H1 (cell line): ENCODE measurements at regions not wholly inside any gene's neighbourhood (a gene's known extent, or its start where the extent isn't known, plus 50 kb on each side); places are given as distances from the start of the nearest gene placed in this dataset.

Experiments used
- CTCF ChIA-PET: fragments of 300-600 bp; sonication (Branson Sonifier 250); formaldehyde crosslinking; loops from one replicate; lab custom pipeline; 2021; ENCODE audit not compliant: partially characterized antibody; lab: Charles Lee
- POLR2A ChIA-PET: fragments of 300-600 bp; sonication (Branson Sonifier 250); formaldehyde crosslinking; loops from one replicate; lab custom pipeline; 2021; ENCODE audit warnings: inconsistent platforms; ENCODE audit not compliant: partially characterized antibody; lab: Charles Lee
- DNase-seq, 2 experiments: peaks; one replicate each; pipeline versions ENCODE4 v3.0.0 to v3.0.0-alpha.2; 2010 to 2022; ENCODE audit warnings: low spot score in 2 of 2, low read depth in 1 of 2, mixed read lengths in 1 of 2
- FAIRE-seq: peaks from 2 replicates; lab custom pipeline; 2011; peaks lifted over from hg19 to GRCh38; lab: Jason Lieb, UNC
- H2AFZ ChIP-seq: 2 replicates; pipeline ENCODE4 v1.8.1; 2012; ENCODE audit warnings: low read length, inconsistent platforms
- H2AK5ac ChIP-seq: 2 replicates; pipeline ENCODE4 v1.6.1; 2013; ENCODE audit warnings: low read depth, low read length
- H2BK120ac ChIP-seq: replicated peaks from 2 replicates; pipeline ENCODE3; 2013; ENCODE audit warnings: low read depth, low read length, inconsistent platforms
- H2BK12ac ChIP-seq: 2 replicates; pipeline ENCODE4 v1.6.1; 2013; ENCODE audit warnings: low read depth, low read length
- H2BK15ac ChIP-seq: 2 replicates; pipeline ENCODE4 v1.6.1; 2013; ENCODE audit warnings: low read length
- H2BK20ac ChIP-seq: 2 replicates; pipeline ENCODE4 v1.6.1; 2013; ENCODE audit warnings: low read length
- H2BK5ac ChIP-seq: 2 replicates; pipeline ENCODE4 v1.6.1; 2013; ENCODE audit warnings: low read depth, low read length
- H3K14ac ChIP-seq: 2 replicates; pipeline ENCODE4 v1.6.1; 2013; ENCODE audit warnings: inconsistent platforms; ENCODE audit not compliant: insufficient read length
- H3K18ac ChIP-seq: 2 replicates; pipeline ENCODE4 v1.6.1; 2013; ENCODE audit warnings: low read length; ENCODE audit errors: extremely low read depth
- H3K23ac ChIP-seq: 2 replicates; pipeline ENCODE4 v1.6.1; 2013; ENCODE audit warnings: inconsistent platforms; ENCODE audit not compliant: insufficient read length
- H3K23me2 ChIP-seq: 2 replicates; pipeline ENCODE4 v1.6.1; 2013; ENCODE audit warnings: low read depth, low read length
- H3K27ac ChIP-seq: 2 replicates; pipeline ENCODE4 v1.6.1; 2011; ENCODE audit warnings: low read depth, low read length, inconsistent platforms
- H3K27me3 ChIP-seq, 4 experiments: replicated peaks in 1 of 4; 1 replicate in 1 of 4; 2 replicates in 3 of 4; pipeline versions ENCODE4 v1.6.1 to v1.8.1; 2011 to 2013; ENCODE audit warnings: low read length in 3 of 4, mild to moderate bottlenecking in 3 of 4, inconsistent platforms in 2 of 4, mixed read lengths in 2 of 4, moderate library complexity in 1 of 4; ENCODE audit not compliant: control insufficient read depth in 3 of 4, insufficient read depth in 3 of 4; ENCODE audit errors: extremely low read depth in 1 of 4
- H3K36me3 ChIP-seq, 4 experiments: 2 replicates each; pipeline versions ENCODE4 v1.6.1 to v1.8.1; 2011 to 2013; ENCODE audit warnings: mild to moderate bottlenecking in 4 of 4, low read length in 3 of 4, moderate library complexity in 2 of 4, control low read depth in 1 of 4, inconsistent platforms in 1 of 4; ENCODE audit not compliant: insufficient read depth in 4 of 4, control insufficient read depth in 2 of 4
- H3K4ac ChIP-seq: replicated peaks from 2 replicates; pipeline ENCODE3; 2013; ENCODE audit warnings: low read length, low read depth, mixed read lengths, inconsistent platforms; ENCODE audit not compliant: insufficient read length
- H3K4me1 ChIP-seq, 4 experiments: replicated peaks in 1 of 4; 1 replicate in 1 of 4; 2 replicates in 3 of 4; pipeline versions ENCODE4 v1.6.1 to v1.8.1; 2011 to 2013; ENCODE audit warnings: low read length in 3 of 4, inconsistent platforms in 2 of 4, mixed read lengths in 1 of 4; ENCODE audit not compliant: insufficient read depth in 4 of 4, control insufficient read depth in 3 of 4
- H3K4me2 ChIP-seq, 2 experiments: 2 replicates each; pipeline versions ENCODE4 v1.6.1 to v1.8.1; 2011 to 2013; ENCODE audit warnings: low read depth in 2 of 2, low read length in 2 of 2, control low read depth in 1 of 2, inconsistent platforms in 1 of 2, mild to moderate bottlenecking in 1 of 2; ENCODE audit not compliant: insufficient read depth in 1 of 2
- H3K4me3 ChIP-seq, 4 experiments: fragments of 200-600, 300-600 bp in 1 of 4; sonication (generic), shearing (Covaris generic), sonication (Bioruptor Twin) in 1 of 4; 2 replicates each; pipeline versions ENCODE4 v1.5.1 to v1.8.1; 2011 to 2016; ENCODE audit warnings: low read length in 4 of 4, low read depth in 3 of 4, control low read depth in 2 of 4, inconsistent platforms in 2 of 4, mild to moderate bottlenecking in 2 of 4, mixed read lengths in 1 of 4, moderate library complexity in 1 of 4; ENCODE audit not compliant: insufficient read depth in 2 of 4; ENCODE audit errors: extremely low read depth in 1 of 4
- H3K56ac ChIP-seq: replicated peaks from 2 replicates; pipeline ENCODE3; 2013; ENCODE audit warnings: low read depth, mild to moderate bottlenecking, mixed read lengths, low read length, inconsistent platforms; ENCODE audit not compliant: insufficient read length
- H3K79me1 ChIP-seq: 2 replicates; pipeline ENCODE4 v1.6.1; 2013; ENCODE audit warnings: low read depth, low read length, control low read depth
- H3K79me2 ChIP-seq, 2 experiments: 2 replicates each; pipeline versions ENCODE4 v1.6.1 to v1.8.1; 2012 to 2013; ENCODE audit warnings: low read length in 2 of 2, mild to moderate bottlenecking in 2 of 2, inconsistent platforms in 1 of 2; ENCODE audit not compliant: insufficient read depth in 2 of 2, control insufficient read depth in 1 of 2
- H3K9ac ChIP-seq, 4 experiments: replicated peaks in 1 of 4; 1 replicate in 1 of 4; 2 replicates in 3 of 4; pipeline versions ENCODE4 v1.6.1 to v1.8.1; 2011 to 2013; ENCODE audit warnings: low read depth in 3 of 4, low read length in 3 of 4, control low read depth in 2 of 4, mild to moderate bottlenecking in 2 of 4, moderate library complexity in 2 of 4, inconsistent platforms in 1 of 4; ENCODE audit errors: extremely low read depth in 1 of 4
- H3K9me3 ChIP-seq, 2 experiments: 2 replicates each; pipeline versions ENCODE4 v1.6.1 to v1.8.1; 2012 to 2013; ENCODE audit warnings: mild to moderate bottlenecking in 2 of 2, moderate library complexity in 2 of 2, control low read depth in 1 of 2, inconsistent platforms in 1 of 2, low read depth in 1 of 2, low read length in 1 of 2, mixed read lengths in 1 of 2; ENCODE audit not compliant: insufficient read depth in 2 of 2
- H4K20me1 ChIP-seq, 2 experiments: replicated peaks in 1 of 2; 2 replicates each; pipeline versions ENCODE3 to v1.8.1; 2011 to 2013; ENCODE audit warnings: inconsistent platforms in 2 of 2, low read length in 2 of 2, mild to moderate bottlenecking in 1 of 2; ENCODE audit not compliant: insufficient read depth in 2 of 2, control insufficient read depth in 1 of 2
- H4K5ac ChIP-seq: 2 replicates; pipeline ENCODE4 v1.6.1; 2013; ENCODE audit warnings: low read length, low read depth, mixed read lengths, inconsistent platforms; ENCODE audit not compliant: insufficient read length
- H4K8ac ChIP-seq: 2 replicates; pipeline ENCODE4 v1.8.0; 2013; ENCODE audit warnings: mild to moderate bottlenecking, moderate library complexity, low read length, inconsistent platforms; ENCODE audit not compliant: insufficient read depth; ENCODE audit errors: extremely low read depth
- H4K91ac ChIP-seq: replicated peaks from 2 replicates; pipeline ENCODE3; 2013; ENCODE audit warnings: low read length, mixed read lengths, inconsistent platforms; ENCODE audit not compliant: insufficient read length
- GABPA ChIP-seq: IDR thresholded peaks from 2 replicates; pipeline ENCODE4 v1.6.1; 2011; ENCODE audit warnings: mild to moderate bottlenecking, low read length, moderate library complexity, borderline replicate concordance; ENCODE audit not compliant: insufficient read depth
- KDM5A ChIP-seq: fragments of 200-600 bp; IDR thresholded peaks from 2 replicates; pipeline ENCODE4 v1.7.1; 2012; ENCODE audit warnings: mild to moderate bottlenecking, low read length, inconsistent platforms, mixed read lengths
- SIN3A ChIP-seq, 2 experiments: IDR thresholded peaks in 1 of 2; conservative IDR thresholded peaks in 1 of 2; 2 replicates each; pipeline ENCODE4 v1.6.1; 2011 to 2012; ENCODE audit warnings: low read length in 2 of 2, improper control_type of control experiment in 1 of 2, low read depth in 1 of 2, mild to moderate bottlenecking in 1 of 2
- TAF7 ChIP-seq: optimal IDR thresholded peaks from 2 replicates; pipeline ENCODE3; 2011; ENCODE audit warnings: low read depth, mild to moderate bottlenecking, inconsistent platforms, low read length, moderate library complexity, borderline replicate concordance
- YY1 ChIP-seq: IDR thresholded peaks from 2 replicates; pipeline ENCODE4 v1.6.1; 2011; ENCODE audit warnings: low read depth, mild to moderate bottlenecking, low read length
- WGBS, 2 experiments: shearing (Covaris generic) in 1 of 2; methylation state at CpG; one replicate each; pipeline versions ENCODE4 v1.1.6 to v1.1.7; 2013 to 2015; ENCODE audit warnings: low lambda C conversion rate in 2 of 2, mixed read lengths in 2 of 2, inconsistent platforms in 1 of 2, low coverage in 1 of 2, missing lambda C conversion rate in 1 of 2; ENCODE audit not compliant: insufficient replicate concordance in 2 of 2, insufficient coverage in 1 of 2, insufficient read length in 1 of 2; ENCODE audit errors: extremely low coverage in 1 of 2, missing lambda C conversion rate in 1 of 2; 5-methylcytosine and 5-hydroxymethylcytosine counted together

GRCh38 chr16:61549327-61549726, 486.9 kb downstream of the CDH8 start:
- no peak overlapping the region for H3K4me2 ChIP-seq
- no peak overlapping the region for H3K27ac ChIP-seq
- H3K9me3 ChIP-seq: no peaks in the 10 kb centered on the region
- DNase-seq (no peak), FAIRE-seq (no peak)
- H3K79me2 ChIP-seq: no peaks in the 10 kb centered on the region
- H2AK5ac ChIP-seq: no peak overlapping the region
- no peak overlapping the region for H2BK12ac ChIP-seq
- no peak overlapping the region for H3K23ac ChIP-seq
- H2BK120ac ChIP-seq: no peak overlapping the region
- H3K79me1 ChIP-seq: no peaks in the 10 kb centered on the region
- ChIA-PET POLR2A (no interaction called here), CTCF (no interaction called here)
- no peak for TF ChIP-seq KDM5A
- no peak for TF ChIP-seq GABPA
- no peak for TF ChIP-seq TAF7
- no peak for TF ChIP-seq YY1
- TF ChIP-seq SIN3A (conservative IDR thresholded peaks at IDR 0.05 in 1 of 2, IDR thresholded peaks at IDR 0.05 in 1 of 2; ENCODE audit: low read depth in 1 of 2, low read length in 2 of 2): no peak
- H3K56ac ChIP-seq: no peak overlapping the region
- no peak overlapping the region for H2BK5ac ChIP-seq
- H3K23me2 ChIP-seq: no peaks in the 10 kb centered on the region
- no peak overlapping the region for H3K14ac ChIP-seq
- H2BK20ac ChIP-seq: no peak overlapping the region
- H3K36me3 ChIP-seq: no peaks in the 10 kb centered on the region
- H2AFZ ChIP-seq: no peak overlapping the region
- no peak overlapping the region for H3K4ac ChIP-seq
- H3K9ac ChIP-seq: no peak overlapping the region
- no peak overlapping the region for H4K5ac ChIP-seq
- H4K20me1 ChIP-seq: no peaks in the 10 kb centered on the region
- no peak overlapping the region for H3K18ac ChIP-seq
- no peaks in the 10 kb centered on the region for H3K4me1 ChIP-seq
- H2BK15ac ChIP-seq: no peak overlapping the region
- H3K27me3 ChIP-seq: no peaks in the 10 kb centered on the region
- WGBS, 2 experiments: 81% methylated on average over 2 of the region's 2 CpGs; no CpG with 5 or more reads in 1 of the 2 experiments
- no peak overlapping the region for H4K91ac ChIP-seq
- H3K4me3 ChIP-seq: no peak overlapping the region
- no peak overlapping the region for H4K8ac ChIP-seq
